HG02610 (cell line): ENCODE measurements at regions not wholly inside any gene's neighbourhood (a gene's known extent, or its start where the extent isn't known, plus 50 kb on each side); places are given as distances from the start of the nearest gene placed in this dataset.

Source experiments
- ATAC-seq: cut with Tn5 transposase; IDR thresholded peaks from one replicate; pipeline ENCODE4 v1.9.1; 2021; ENCODE audit warnings: mild to moderate bottlenecking, moderate library complexity; ENCODE audit not compliant: unreplicated experiment

GRCh38 chr6:100944644-100945043 is 63.5 kb upstream of the ASCC3 start:
- ATAC-seq = no peak

GRCh38 chr6:100946021-100946540 is 65.0 kb upstream of the ASCC3 start:
- ATAC-seq = no peak

GRCh38 chr6:100946711-100947110 is 65.6 kb upstream of the ASCC3 start:
- ATAC-seq = no peak

DNA sequence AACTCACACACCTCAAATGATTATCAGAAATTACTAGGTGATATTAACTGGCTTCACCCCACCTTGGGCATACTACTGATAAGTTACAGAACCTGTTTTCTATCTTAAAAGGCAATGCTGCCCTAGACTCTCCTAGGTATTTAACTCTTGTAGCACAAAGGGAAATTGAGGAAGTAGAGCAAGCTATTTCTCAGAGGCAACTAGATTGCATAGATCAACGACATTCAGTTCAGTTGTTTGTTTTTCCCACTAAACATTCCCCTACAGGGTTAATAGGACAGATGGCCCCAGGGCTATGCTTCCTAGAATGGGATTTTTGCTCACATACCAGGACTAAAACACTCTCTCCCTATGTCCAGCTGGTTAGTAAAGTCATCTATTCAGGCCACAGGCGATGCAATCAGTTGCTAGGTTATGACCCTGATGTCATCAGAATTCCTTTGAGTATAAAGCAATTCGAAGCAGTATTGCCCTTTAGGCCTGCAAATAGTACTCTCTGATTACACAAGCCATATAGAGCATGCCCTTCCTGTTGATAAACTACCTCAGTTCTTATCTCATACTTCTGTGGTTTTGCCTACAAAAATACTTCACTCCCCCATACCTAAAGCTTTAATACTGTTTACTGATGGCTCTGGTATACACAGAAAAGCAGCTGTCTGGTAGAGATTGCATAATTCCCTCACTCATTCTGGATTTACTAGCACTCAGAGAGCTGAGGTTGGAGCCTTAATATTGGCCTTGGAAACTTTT is 67.4 kb upstream of the ASCC3 start:
- no peak for ATAC-seq

DNA sequence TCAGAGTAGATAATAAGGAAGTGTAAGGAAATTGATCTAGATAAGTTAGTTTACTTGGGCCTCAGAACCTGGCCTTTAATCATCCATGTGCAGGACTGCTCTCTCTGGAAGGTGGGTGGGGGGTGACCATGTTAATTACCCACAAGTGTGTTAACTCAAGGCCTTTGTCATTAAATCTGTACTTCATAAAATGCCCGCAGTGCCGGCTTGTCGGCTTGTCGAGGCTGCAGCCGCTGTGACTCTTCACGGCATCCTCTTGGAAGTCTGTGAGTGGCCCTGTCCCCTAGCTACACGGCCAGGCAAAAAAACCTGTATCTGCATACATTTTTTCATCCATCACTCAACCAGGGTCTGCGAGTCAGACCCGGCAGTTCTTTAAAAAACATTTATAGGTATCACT is 70.9 kb upstream of the ASCC3 start:
- no peak for ATAC-seq

GRCh38 chr6:100959280-100959679 is 78.2 kb upstream of the ASCC3 start:
- ATAC-seq = no peak

DNA sequence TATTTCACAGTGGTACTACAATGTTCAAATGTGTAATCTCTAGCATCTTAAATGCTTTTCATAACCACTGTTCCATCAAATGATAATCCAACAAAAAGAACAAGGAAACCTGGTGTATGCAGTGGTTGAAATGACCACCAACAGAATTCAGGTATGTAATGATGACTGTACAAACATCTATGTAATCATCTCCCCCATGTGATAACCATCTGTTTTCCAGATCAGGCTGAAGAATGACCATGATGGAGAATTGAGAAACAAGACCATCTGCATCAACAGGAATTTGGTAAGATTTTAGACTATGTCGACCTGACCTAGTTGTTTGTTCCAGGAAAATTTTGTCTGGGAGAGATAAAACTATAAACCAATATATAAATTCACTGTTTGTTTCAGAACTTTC is 81.3 kb upstream of the ASCC3 start:
- ATAC-seq = no peak

- no peak for ATAC-seq
These were observed 83.9 kb upstream of the ASCC3 start for GRCh38 chr6:100965067-100965466.

DNA sequence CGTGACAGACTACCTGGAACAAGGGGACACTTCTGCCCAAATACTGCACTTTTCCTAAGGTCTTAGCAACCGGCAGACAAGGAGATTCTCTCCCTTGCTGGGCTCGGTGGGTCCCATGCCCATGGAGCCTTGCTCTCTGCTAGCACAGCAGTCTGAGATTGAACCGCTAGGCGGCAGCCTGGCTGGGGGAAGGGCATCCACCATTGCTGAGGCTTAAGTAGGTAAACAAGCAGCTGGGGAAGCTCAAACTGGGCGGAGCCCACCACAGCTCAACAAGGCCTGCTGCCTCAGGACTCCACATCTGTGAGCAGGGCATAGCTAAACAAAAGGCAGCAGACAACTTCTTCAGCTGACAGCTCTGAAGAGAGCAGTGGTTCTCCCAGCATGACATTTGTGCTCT is 87.8 kb upstream of the ASCC3 start:
- no peak for ATAC-seq

- no peak for ATAC-seq
These were observed 98.1 kb upstream of the ASCC3 start for GRCh38 chr6:100979267-100979666.

DNA sequence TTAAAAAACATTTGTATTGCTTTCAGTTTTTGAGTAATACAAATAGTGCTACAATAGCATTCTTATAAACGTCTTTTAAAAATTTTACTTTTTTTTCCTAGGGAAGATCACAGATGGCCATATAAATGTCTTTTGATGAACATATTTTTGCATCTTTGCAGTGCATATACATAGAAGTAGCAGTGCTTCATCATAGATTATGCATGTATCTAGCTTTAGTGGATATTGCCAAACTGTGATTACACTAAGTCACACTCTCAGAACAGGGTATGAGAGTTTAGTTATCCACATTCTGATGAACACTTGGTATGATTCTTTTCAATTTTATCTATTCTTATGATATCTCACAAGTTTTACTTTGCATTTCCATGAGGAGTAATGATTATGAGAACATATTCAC is 99.8 kb upstream of the ASCC3 start:
- no peak for ATAC-seq

DNA sequence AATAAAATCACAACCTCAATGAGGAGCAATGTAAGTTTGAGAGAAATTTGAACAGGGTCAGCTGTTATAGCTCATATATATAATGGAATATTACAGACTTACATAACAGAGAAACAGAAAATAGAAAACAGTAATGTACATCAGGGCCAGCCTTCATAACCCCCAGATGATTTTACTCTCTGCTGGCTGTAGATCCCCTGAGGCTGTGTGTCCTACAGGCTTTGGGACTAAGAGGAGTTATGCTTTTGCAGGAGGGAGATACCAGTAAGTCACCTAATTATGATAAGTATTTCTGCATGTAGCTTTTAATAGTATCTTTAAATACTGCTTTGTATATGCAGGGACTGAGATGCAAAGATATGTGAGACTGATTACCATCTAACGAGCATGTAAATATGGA is 105.8 kb upstream of the ASCC3 start:
- no peak for ATAC-seq

DNA sequence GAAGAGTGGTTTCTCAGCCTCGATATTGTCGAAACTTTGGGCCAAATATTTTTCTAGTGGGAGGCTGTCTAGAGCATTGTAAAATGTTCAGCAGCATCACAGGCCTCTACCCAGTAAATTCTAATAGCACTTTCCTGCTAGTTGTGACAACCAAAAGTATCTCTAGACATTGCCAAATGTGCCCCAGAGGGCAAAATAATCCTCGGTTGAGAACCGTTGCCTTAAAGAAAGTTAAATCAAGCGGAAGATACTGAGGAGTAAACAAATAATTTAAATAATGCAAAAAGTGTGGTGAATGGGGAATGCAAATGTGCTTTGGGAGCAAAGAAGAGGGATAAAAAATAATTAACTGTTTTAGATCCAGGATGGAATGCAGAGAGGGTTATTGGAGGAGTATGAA is 106.4 kb upstream of the ASCC3 start:
- ATAC-seq = no peak

DNA sequence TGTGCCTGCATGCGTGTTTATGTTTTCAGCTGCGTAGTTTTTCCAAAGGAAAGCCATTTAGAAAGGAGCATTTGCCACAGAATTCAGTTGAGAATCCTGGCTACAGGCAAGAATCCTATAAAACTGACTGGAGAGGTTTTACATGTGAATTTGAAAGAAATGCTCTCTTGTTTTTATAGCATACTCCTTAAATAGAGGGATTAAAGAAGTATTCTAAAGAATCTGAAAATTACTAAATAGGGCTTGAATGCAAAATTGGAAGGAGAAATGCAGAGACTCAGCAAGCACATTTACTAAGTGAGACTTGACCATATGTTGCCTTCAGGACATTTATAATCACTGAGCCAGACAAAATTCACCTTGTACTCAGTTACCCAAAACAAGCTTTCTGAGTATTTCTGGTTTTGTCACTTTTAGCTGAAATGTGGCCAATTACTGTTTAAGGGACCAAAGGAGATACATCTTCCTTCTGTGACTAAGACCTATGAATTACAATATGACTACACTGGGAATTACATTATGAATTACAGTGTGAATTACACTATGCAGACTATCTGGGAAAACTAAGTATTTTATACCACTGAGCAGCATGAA is 107.4 kb upstream of the ASCC3 start:
- no peak for ATAC-seq

- no peak for ATAC-seq
These were observed 108.9 kb upstream of the ASCC3 start for GRCh38 chr6:100990070-100990469.

DNA sequence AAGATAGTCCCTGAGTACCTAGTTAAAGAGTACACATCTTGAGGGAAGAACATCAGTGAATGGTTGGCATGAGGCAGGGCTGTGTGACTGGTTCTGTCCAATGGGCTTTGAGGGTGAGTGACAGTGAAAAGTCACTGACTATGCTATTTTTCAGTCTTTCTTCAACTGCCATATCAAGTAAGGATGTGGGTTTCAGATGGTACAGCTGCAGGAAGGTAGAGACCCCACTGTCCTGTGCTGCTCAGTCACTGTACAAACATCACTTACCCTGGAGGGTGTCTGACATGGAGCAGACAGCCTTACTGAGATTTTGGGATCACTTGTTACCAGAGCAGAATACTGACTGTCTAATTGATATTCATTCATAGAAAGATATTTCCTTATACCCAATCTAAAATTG is 115.3 kb upstream of the ASCC3 start:
- ATAC-seq = no peak

- no peak for ATAC-seq
These were observed 117.0 kb upstream of the ASCC3 start for GRCh38 chr6:100998111-100998510.

- no peak for ATAC-seq
These were observed 118.0 kb upstream of the ASCC3 start for GRCh38 chr6:100999034-100999597.

DNA sequence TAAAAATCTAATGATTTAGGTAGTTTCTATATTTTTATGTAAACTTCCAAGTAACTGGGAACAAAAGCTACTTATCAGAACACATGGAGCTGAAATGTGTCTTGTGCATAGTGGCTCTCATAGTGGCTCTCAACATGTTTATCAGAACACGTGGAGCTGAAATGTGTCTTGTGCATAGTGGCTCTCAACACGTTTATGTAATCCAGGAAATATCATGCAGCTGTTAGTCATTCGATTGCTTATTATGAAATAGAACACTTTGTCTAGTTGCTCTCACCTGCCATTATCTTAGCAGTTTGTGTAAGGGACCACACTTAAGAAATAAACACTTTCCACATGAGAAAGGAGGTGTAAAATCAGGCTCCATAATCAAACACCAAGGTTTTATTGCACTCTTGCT is 119.2 kb upstream of the ASCC3 start:
- no peak for ATAC-seq

DNA sequence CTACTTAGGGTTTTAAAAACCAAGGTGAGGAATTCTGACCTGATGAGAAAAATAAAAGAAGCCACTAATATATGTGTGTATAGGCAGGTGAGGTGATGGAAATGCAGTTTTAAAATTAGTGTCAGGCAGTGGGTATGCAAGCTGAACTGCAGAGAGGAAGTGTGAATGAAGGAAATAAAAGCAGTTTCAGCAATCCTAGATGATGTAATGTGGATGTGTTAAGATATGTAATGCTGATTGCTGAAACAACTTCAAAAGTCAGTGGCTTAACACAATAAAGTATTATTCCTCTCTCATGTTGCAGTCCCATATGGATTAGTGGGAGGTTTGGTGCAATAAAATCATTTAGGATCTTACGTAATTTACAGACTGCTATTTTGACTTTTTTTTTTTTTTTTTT is 119.9 kb upstream of the ASCC3 start:
- ATAC-seq = no peak

DNA sequence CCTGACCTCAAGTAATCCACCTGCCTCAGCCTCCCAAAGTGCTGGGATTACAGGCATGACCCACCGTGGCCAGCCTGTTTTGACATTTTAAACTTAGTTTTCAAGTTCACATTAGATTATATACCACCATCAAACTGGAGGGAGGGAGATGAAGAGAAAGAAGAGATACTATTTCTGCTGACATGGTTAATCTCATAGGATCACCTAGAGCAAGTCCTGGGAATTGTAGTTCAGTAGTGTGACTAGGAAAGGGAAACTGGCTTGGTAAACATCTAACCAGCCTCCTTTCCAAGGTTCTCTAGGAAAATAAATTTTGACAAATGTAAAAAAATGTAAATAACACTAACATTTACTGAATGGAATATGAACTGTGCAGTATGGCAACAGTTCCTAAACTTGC is 120.5 kb upstream of the ASCC3 start:
- no peak for ATAC-seq

DNA sequence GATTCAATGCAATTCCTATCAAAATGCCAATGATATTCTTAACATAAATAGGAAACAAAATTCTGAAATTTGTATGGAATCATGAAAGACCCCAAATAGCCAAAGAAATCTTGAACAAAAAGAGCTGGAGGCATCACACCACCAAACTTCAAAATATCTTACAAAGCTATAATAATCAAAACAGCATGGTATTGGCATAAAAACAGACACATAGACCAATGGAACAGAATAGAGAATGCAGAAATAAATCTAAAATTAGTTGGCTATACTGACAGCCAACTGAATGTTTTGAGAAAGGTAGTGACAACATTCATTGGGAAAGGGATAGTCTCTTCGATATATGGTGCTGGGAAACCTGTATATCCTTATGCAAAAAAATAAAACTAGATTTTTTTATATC is 121.9 kb upstream of the ASCC3 start:
- ATAC-seq = no peak
